GM21423 (cell line): ENCODE measurements at regions not wholly inside any gene's neighbourhood (a gene's known extent, or its start where the extent isn't known, plus 50 kb on each side); places are given as distances from the start of the nearest gene placed in this dataset.
"Not testable (repeated sequence)": the region's sequence is repeated elsewhere in the genome, so short reads cannot be mapped to it uniquely, and the experiment has no call there.

ENCODE experiments used
- ATAC-seq: cut with Tn5 transposase; IDR thresholded peaks from one replicate; pipeline ENCODE4 v1.9.1; 2021; ENCODE audit warnings: mild to moderate bottlenecking, moderate library complexity; ENCODE audit not compliant: unreplicated experiment

- no peak for ATAC-seq
Observed at GRCh38 chr6:25176466-25176865, 102.7 kb upstream of the CARMIL1 start.

DNA sequence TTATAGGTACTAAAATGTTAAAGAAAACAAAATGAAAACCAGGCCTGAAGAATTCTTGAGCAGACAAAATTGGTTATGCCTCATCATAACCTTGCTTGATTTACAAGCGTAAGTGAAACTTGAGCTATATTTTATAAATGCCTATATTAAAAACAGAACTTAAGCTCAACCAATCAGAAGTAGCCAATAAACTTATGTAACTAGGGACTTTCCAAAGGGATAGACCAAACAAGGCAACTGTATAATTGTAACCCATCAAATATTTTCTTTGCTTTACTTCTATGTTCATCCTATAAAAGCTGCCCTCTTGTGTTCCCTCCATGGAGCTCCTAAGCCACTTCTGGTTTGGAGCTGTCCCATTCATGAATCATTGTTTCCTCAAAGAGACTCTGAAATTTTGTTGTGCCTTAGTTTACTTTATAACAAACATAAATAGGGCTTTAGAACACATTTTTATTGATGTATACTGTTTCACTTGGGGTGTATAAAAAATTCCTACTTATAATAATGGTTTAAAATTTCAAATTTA lies 101.6 kb upstream of the CARMIL1 start:
- no peak for ATAC-seq

- no peak for ATAC-seq
Observed at GRCh38 chr6:25178336-25179035, 100.7 kb upstream of the CARMIL1 start.

- no peak for ATAC-seq
Observed at GRCh38 chr6:25179051-25179778, 100.0 kb upstream of the CARMIL1 start.

GRCh38 chr6:25180630-25181349 lies 98.4 kb upstream of the CARMIL1 start:
- ATAC-seq = no peak

DNA sequence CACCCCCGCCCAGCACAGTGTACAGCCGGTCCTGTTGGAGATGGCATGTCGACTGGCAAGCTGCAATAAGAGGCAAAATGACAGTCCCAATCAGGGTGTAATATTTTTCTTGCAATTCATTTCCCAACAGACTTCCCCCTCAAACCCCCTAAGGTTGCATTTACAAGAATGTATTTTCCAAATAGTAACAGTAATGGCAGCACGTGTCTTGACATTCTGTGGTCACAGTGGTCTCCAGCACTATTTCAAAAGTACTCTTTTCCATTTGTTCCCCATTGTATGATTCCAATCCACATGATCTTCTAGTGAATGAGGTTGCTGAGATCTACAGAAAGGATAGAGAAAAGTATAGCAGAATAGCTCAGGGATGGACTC lies 97.8 kb upstream of the CARMIL1 start:
- no peak for ATAC-seq

DNA sequence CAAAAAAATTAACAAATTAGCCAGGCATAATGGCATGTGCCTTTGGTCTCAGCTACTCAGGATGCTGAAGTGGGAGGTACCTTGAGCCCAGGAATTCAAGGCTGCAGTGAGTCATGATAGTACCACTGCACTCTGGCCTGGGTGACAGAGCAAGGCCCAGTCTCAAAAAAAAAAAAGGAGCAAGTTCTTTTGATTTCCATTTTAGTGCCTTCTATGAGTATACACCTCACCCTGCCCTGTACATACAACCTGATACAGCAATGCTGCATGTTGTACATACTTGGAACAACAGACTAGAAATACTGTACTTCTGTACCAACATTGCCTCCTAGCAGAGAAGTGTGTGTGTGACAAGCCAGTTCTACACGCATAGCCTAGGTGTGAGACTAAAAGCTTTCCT lies 97.3 kb upstream of the CARMIL1 start:
- ATAC-seq = no peak

DNA sequence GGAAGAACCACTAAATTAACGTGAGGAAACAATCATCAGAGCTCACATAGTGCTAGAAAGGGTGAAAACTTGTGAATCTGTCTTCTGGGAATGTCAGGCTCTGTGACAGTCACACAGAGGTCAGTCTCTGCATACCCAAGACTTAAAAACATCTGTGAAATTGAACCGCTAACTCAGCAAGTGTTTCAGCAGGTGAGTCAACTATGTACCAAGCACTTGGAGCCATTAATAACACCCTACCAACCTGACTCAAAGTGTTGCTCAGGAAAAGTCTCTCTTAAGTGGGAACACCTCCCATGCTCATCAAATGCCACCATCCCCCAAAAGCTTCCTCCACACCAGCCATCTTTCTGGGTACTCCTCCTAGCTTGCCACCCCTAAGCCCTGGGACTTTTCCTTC lies 92.3 kb upstream of the CARMIL1 start:
- ATAC-seq = no peak

DNA sequence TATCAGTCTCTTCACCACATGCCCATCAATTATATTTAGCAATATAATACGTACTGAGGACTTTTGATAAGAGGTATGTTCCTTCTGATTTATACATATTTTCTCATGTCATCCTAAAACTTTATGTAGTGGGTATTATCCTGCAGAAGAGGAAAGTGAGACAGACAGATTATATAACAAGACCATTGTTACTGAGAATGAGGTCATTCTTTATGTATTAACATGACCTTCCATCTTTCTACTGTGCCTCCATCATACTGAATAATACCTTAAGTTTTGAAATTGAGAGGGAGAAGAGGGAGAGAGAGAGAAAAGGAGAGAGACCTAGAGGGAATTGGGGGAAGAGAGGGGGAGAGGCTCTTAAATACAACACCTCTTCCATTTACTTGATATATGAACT lies 90.9 kb upstream of the CARMIL1 start:
- ATAC-seq = no peak

DNA sequence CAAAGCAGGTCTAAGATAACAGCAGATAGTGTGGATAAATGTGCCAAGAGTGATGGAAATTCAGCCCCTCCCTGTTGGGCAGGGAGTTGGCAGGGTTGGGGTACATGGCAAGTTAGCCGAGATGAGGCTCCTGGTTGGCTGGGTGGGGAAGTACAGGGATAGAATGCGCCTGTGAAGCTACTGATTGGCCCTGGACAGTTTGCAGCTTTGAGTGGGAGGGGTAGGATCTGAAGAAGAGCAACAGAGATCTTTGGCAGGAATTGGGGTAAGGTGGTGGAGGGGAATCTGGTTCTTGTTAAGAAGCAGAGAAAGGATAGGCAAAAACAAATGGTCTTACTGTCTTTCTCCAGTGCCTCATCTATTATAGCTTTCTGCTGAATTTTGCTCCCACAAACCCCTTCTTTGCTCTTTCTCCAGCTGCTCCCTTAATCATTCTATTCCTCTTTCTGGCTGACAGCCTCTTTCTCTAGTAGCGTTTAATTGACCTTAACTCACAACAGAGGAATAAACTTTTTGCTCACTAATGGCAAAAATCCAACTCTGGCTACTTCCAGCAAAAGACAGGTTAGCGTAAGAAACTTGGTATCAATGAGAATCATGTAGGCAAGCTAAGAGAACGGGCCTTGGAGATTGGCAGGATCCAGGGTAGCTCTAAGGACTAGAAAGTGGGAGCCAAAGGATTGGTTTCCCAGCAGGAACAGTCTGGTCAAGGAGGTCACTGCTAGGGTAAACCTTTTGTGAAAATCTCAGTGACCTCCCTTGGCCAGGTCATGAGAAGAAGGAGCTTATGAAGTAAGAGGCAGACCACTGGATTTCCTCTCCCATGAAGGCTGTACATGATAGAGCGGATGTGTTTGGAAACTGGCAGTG lies 86.3 kb upstream of the CARMIL1 start:
- ATAC-seq = no peak

DNA sequence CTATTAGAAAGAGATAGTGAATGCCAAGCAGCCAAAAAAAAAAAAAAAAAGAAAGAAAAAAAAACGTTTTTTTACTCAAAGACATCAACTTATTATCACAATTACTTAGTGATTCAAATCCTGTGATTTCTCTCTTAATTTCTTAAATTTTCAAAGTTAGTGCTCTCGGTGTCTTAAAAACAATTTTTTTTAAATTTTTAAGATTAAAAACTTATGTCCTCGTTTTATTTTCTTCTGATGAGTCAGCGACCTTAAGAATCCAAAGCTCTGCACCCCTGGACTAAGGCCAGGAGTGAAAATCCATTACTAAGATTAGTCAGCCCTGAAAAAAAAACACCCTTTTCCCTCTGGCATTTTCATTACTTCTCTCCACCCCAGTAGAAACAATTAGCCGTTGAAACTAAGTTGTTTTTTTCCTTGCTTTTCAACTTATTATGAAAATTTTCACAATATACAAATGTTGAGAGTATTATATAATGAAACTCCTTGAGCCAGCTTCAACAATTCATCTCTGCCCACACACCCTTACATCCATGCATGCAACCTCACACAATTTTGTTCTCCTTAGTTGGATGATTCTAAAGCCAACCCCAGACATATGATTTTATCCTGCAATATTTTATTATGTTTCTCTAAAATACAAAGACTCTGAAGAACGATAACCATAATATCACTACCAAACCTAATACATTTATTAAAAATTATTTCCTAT lies 85.6 kb upstream of the CARMIL1 start:
- no peak for ATAC-seq

DNA sequence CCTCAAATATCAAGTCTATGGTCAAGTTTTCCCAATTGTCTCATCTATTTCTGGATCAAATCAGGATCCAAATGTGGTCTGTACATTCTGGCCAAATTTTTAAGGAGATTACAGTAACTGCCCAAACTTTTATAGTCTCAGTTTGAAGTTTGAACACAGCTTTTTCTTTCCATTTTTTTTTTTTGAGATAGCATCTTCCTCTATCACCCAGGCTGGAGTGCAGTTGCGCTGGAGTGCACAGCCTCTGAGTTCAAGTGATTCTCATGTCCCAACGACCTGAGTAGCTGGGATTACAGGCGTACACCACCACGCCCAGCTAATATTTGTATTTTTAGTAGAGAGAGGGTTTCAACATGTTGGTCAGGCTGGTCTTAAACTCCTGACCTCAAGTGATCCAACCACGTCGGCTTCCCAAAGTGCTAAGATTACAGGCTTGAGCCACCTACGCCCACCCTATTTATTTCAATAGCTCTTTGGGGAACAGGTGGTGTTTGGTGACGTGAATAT lies 84.9 kb upstream of the CARMIL1 start:
- no peak for ATAC-seq

GRCh38 chr6:25196464-25196863 lies 82.7 kb upstream of the CARMIL1 start:
- ATAC-seq = no peak

GRCh38 chr6:25197111-25197510 lies 82.1 kb upstream of the CARMIL1 start:
- ATAC-seq = no peak

DNA sequence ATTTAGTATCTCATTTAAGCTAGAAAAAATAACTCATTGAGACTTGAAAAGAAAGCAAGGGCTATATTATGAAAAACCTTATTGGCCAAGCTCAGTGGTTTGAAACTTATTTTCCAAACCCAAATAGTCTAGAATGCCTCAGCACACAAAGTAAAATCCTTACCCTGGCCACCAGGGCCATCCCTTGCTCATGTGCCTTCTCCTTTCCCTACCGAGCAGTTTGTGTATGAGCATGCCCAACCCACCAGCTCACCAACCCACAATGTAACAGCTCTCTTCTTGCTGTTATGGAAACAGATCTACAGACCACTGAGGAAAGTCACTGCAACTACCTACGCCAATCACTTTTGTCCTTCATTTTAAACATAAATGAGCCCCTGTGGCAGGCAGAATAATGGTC lies 79.6 kb upstream of the CARMIL1 start:
- no peak for ATAC-seq

DNA sequence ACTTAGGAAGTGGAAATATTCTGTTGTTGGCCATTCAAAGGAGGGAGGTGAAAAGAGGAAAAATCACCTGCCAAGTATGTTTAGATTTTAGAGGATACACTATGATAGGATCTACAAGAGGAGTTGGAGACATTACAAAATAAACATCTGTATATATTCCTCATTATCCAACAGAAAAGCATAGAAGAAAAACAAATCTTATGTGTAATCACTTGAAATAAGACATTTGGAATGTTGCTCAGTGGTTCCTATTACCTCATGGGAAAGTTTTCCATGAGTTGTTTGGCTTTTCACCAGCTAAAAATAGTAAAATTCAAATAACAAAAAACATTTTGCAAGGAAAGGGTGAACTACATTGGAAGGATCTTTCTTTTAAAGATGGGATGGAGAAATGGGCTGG lies 76.7 kb upstream of the CARMIL1 start:
- no peak for ATAC-seq

- no peak for ATAC-seq
Observed at GRCh38 chr6:25205629-25206028, 73.5 kb upstream of the CARMIL1 start.

GRCh38 chr6:25207453-25208155 lies 71.6 kb upstream of the CARMIL1 start:
- ATAC-seq = not testable (repeated sequence)

DNA sequence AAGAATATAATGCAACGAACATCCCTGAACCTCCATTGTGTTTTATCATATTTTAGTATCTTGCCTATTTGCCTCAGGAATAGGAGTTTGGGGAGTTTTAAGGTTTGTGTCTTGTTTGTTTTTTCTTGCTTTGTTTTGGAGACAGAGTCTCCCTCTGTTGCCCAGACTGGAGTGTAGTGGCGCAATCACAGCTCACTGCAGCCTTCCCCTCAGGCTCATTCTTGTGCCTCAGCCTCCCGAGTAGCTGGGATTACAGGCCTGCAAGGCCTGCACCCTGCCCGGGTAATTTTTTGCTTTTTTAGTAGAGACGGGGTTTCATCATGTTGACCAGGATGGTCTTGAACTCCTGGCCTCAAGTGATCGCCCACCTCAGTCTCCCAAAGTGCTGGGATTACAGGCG lies 63.3 kb upstream of the CARMIL1 start:
- no peak for ATAC-seq
